K562 (cell line): ENCODE measurements at regions not wholly inside any gene's neighbourhood (a gene's known extent, or its start where the extent isn't known, plus 50 kb on each side); places are given as distances from the start of the nearest gene placed in this dataset.

Experiments
- RBM14 ChIP-seq: fragments of 200-400 bp; formaldehyde crosslinking; IDR thresholded peaks from 2 replicates; pipeline ENCODE4 v1.6.1; 2018; ENCODE audit warnings: low read depth, mild to moderate bottlenecking, low read length, moderate library complexity, borderline replicate concordance; ENCODE audit not compliant: insufficient read depth
- SMAD1 ChIP-seq: fragments of 150-350 bp; IDR thresholded peaks from 2 replicates; pipeline ENCODE4 v1.6.1; 2014; ENCODE audit warnings: low read length, low read depth; ENCODE audit not compliant: partially characterized antibody
- ZNF224 ChIP-seq: sonication (generic); formaldehyde crosslinking; IDR thresholded peaks from 2 replicates; pipeline ENCODE4 v1.8.0; 2022; ENCODE audit warnings: mild to moderate bottlenecking, missing genetic modification reagents
- TF ChIP-seq, protein P1 (sequence below): fragments of 450-650 bp; IDR thresholded peaks from 2 replicates; pipeline ENCODE4 v1.6.1; 2016; ENCODE audit warnings: mild to moderate bottlenecking, moderate library complexity
- TF ChIP-seq, protein P2 (sequence below): sonication (generic); formaldehyde crosslinking; IDR thresholded peaks from 2 replicates; pipeline ENCODE4 v1.8.0; 2023; ENCODE audit warnings: mild to moderate bottlenecking, missing genetic modification reagents
- TF ChIP-seq, protein P3 (sequence below), 2 experiments: IDR thresholded peaks in 1 of 2; conservative IDR thresholded peaks in 1 of 2; 2 replicates each; pipeline ENCODE4 v1.6.1; 2016; ENCODE audit warnings: low read depth in 2 of 2, mild to moderate bottlenecking in 1 of 2, missing compliant biosample characterization in 1 of 2, missing genetic modification characterization in 1 of 2, moderate library complexity in 1 of 2

DNA sequence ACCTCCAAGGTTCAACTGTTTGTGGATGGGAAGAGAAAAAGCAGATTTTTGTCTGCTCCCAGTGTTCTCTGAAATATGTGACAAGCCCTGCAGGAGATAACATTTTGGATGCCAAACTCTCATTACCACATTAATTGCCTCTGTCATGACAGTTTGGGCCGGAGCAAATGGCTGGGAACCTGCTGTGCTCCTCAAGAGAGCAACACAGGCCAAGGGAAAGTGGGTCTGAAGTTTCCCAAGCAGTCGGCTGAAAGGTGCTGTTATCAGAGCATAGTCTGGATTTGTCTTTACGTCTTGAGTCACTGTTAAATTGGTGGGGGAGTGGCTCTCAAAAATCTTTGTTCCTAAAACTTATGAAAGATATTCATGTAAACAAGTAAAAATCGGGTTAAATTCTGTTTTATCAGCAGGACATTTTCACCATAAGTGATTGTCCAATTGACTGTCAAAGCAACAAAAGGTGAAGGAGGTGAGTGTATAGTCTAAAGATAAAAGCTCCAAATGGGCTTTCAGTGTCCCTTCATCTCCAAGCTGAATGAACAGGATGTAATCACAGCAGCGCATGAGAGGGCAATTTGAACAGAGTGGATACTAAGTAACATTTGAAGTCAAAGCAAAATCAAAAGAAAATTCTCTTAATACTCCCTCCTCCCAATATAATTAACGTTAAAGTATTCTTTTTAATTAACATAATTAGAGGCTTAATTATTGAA lies 844.8 kb downstream of the PCDH17 start (continued):
- TF ChIP-seq, protein P1, sequence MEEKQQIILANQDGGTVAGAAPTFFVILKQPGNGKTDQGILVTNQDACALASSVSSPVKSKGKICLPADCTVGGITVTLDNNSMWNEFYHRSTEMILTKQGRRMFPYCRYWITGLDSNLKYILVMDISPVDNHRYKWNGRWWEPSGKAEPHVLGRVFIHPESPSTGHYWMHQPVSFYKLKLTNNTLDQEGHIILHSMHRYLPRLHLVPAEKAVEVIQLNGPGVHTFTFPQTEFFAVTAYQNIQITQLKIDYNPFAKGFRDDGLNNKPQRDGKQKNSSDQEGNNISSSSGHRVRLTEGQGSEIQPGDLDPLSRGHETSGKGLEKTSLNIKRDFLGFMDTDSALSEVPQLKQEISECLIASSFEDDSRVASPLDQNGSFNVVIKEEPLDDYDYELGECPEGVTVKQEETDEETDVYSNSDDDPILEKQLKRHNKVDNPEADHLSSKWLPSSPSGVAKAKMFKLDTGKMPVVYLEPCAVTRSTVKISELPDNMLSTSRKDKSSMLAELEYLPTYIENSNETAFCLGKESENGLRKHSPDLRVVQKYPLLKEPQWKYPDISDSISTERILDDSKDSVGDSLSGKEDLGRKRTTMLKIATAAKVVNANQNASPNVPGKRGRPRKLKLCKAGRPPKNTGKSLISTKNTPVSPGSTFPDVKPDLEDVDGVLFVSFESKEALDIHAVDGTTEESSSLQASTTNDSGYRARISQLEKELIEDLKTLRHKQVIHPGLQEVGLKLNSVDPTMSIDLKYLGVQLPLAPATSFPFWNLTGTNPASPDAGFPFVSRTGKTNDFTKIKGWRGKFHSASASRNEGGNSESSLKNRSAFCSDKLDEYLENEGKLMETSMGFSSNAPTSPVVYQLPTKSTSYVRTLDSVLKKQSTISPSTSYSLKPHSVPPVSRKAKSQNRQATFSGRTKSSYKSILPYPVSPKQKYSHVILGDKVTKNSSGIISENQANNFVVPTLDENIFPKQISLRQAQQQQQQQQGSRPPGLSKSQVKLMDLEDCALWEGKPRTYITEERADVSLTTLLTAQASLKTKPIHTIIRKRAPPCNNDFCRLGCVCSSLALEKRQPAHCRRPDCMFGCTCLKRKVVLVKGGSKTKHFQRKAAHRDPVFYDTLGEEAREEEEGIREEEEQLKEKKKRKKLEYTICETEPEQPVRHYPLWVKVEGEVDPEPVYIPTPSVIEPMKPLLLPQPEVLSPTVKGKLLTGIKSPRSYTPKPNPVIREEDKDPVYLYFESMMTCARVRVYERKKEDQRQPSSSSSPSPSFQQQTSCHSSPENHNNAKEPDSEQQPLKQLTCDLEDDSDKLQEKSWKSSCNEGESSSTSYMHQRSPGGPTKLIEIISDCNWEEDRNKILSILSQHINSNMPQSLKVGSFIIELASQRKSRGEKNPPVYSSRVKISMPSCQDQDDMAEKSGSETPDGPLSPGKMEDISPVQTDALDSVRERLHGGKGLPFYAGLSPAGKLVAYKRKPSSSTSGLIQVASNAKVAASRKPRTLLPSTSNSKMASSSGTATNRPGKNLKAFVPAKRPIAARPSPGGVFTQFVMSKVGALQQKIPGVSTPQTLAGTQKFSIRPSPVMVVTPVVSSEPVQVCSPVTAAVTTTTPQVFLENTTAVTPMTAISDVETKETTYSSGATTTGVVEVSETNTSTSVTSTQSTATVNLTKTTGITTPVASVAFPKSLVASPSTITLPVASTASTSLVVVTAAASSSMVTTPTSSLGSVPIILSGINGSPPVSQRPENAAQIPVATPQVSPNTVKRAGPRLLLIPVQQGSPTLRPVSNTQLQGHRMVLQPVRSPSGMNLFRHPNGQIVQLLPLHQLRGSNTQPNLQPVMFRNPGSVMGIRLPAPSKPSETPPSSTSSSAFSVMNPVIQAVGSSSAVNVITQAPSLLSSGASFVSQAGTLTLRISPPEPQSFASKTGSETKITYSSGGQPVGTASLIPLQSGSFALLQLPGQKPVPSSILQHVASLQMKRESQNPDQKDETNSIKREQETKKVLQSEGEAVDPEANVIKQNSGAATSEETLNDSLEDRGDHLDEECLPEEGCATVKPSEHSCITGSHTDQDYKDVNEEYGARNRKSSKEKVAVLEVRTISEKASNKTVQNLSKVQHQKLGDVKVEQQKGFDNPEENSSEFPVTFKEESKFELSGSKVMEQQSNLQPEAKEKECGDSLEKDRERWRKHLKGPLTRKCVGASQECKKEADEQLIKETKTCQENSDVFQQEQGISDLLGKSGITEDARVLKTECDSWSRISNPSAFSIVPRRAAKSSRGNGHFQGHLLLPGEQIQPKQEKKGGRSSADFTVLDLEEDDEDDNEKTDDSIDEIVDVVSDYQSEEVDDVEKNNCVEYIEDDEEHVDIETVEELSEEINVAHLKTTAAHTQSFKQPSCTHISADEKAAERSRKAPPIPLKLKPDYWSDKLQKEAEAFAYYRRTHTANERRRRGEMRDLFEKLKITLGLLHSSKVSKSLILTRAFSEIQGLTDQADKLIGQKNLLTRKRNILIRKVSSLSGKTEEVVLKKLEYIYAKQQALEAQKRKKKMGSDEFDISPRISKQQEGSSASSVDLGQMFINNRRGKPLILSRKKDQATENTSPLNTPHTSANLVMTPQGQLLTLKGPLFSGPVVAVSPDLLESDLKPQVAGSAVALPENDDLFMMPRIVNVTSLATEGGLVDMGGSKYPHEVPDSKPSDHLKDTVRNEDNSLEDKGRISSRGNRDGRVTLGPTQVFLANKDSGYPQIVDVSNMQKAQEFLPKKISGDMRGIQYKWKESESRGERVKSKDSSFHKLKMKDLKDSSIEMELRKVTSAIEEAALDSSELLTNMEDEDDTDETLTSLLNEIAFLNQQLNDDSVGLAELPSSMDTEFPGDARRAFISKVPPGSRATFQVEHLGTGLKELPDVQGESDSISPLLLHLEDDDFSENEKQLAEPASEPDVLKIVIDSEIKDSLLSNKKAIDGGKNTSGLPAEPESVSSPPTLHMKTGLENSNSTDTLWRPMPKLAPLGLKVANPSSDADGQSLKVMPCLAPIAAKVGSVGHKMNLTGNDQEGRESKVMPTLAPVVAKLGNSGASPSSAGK = no peak
- TF ChIP-seq ZNF224 (CRISPR knock-in tag) (no peak), SMAD1 (no peak), RBM14 (no peak)
- TF ChIP-seq, protein P2, sequence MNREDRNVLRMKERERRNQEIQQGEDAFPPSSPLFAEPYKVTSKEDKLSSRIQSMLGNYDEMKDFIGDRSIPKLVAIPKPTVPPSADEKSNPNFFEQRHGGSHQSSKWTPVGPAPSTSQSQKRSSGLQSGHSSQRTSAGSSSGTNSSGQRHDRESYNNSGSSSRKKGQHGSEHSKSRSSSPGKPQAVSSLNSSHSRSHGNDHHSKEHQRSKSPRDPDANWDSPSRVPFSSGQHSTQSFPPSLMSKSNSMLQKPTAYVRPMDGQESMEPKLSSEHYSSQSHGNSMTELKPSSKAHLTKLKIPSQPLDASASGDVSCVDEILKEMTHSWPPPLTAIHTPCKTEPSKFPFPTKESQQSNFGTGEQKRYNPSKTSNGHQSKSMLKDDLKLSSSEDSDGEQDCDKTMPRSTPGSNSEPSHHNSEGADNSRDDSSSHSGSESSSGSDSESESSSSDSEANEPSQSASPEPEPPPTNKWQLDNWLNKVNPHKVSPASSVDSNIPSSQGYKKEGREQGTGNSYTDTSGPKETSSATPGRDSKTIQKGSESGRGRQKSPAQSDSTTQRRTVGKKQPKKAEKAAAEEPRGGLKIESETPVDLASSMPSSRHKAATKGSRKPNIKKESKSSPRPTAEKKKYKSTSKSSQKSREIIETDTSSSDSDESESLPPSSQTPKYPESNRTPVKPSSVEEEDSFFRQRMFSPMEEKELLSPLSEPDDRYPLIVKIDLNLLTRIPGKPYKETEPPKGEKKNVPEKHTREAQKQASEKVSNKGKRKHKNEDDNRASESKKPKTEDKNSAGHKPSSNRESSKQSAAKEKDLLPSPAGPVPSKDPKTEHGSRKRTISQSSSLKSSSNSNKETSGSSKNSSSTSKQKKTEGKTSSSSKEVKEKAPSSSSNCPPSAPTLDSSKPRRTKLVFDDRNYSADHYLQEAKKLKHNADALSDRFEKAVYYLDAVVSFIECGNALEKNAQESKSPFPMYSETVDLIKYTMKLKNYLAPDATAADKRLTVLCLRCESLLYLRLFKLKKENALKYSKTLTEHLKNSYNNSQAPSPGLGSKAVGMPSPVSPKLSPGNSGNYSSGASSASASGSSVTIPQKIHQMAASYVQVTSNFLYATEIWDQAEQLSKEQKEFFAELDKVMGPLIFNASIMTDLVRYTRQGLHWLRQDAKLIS = no peak
- TF ChIP-seq, protein P3, sequence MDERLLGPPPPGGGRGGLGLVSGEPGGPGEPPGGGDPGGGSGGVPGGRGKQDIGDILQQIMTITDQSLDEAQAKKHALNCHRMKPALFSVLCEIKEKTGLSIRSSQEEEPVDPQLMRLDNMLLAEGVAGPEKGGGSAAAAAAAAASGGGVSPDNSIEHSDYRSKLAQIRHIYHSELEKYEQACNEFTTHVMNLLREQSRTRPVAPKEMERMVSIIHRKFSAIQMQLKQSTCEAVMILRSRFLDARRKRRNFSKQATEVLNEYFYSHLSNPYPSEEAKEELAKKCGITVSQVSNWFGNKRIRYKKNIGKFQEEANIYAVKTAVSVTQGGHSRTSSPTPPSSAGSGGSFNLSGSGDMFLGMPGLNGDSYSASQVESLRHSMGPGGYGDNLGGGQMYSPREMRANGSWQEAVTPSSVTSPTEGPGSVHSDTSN (CRISPR knock-in tag; IDR thresholded peaks at IDR 0.05; ENCODE audit: low read depth) = no peak
- TF ChIP-seq, protein P3 (tag; conservative IDR thresholded peaks at IDR 0.05; ENCODE audit: low read depth) = no peak
